Ishikawa (cell line): ENCODE measurements at regions not wholly inside any gene's neighbourhood (a gene's known extent, or its start where the extent isn't known, plus 50 kb on each side); places are given as distances from the start of the nearest gene placed in this dataset.

Experiments
- CEBPB ChIP-seq: IDR thresholded peaks from 2 replicates; pipeline ENCODE4 v1.6.1; 2012
- CREB1 ChIP-seq: IDR thresholded peaks from 2 replicates; pipeline ENCODE4 v1.6.1; 2012; ENCODE audit warnings: low read depth
- EGR1 ChIP-seq: IDR thresholded peaks from 2 replicates; pipeline ENCODE4 v1.6.1; 2012
- EP300 ChIP-seq: IDR thresholded peaks from 2 replicates; pipeline ENCODE4 v1.6.1; 2012; ENCODE audit warnings: borderline replicate concordance
- FOXM1 ChIP-seq: IDR thresholded peaks from 2 replicates; pipeline ENCODE4 v1.6.1; 2012; ENCODE audit warnings: low read depth, borderline replicate concordance
- MAX ChIP-seq: IDR thresholded peaks from 2 replicates; pipeline ENCODE4 v1.6.1; 2012
- NFIC ChIP-seq: IDR thresholded peaks from 2 replicates; pipeline ENCODE4 v1.6.1; 2012
- RAD21 ChIP-seq: IDR thresholded peaks from 2 replicates; pipeline ENCODE4 v1.6.1; 2012; ENCODE audit warnings: low read depth
- REST ChIP-seq: IDR thresholded peaks from 2 replicates; pipeline ENCODE4 v1.6.1; 2012; ENCODE audit warnings: low read depth, mild to moderate bottlenecking
- TAF1 ChIP-seq: IDR thresholded peaks from 2 replicates; pipeline ENCODE4 v1.6.1; 2012; ENCODE audit warnings: low read depth, mild to moderate bottlenecking
- TCF12 ChIP-seq: IDR thresholded peaks from 2 replicates; pipeline ENCODE4 v1.6.1; 2012; ENCODE audit warnings: low read depth
- TEAD4 ChIP-seq: IDR thresholded peaks from 2 replicates; pipeline ENCODE4 v1.6.1; 2012
- USF1 ChIP-seq: IDR thresholded peaks from 2 replicates; pipeline ENCODE4 v1.6.1; 2012
- YY1 ChIP-seq: IDR thresholded peaks from 2 replicates; pipeline ENCODE4 v1.6.1; 2012; ENCODE audit warnings: low read depth
- ZBTB7A ChIP-seq: IDR thresholded peaks from 2 replicates; pipeline ENCODE4 v1.6.1; 2012; ENCODE audit warnings: low read depth

GRCh38 chr9:78472111-78472510 lies 175.2 kb downstream of the PSAT1 start:
- TF ChIP-seq EP300 (no peak), NFIC (no peak), RAD21 (no peak), ZBTB7A (no peak), TEAD4 (no peak), CREB1 (no peak), REST (no peak), TCF12 (no peak), MAX (no peak), CEBPB (no peak), USF1 (no peak), TAF1 (no peak), EGR1 (no peak), FOXM1 (no peak), YY1 (no peak)

- TF ChIP-seq EP300, result no peak
- no peak for TF ChIP-seq CREB1
These were observed 182.5 kb downstream of the PSAT1 start for GRCh38 chr9:78479441-78479840.

- TF ChIP-seq ZBTB7A, result no peak
- no peak for TF ChIP-seq EP300
- no peak for TF ChIP-seq MAX
- TF ChIP-seq USF1, result no peak
- TF ChIP-seq FOXM1, result no peak
- TF ChIP-seq EGR1, result no peak
- TF ChIP-seq CEBPB, result no peak
- no peak for TF ChIP-seq NFIC
- TF ChIP-seq TEAD4, result no peak
These were observed 189.7 kb downstream of the PSAT1 start for GRCh38 chr9:78486661-78487060.

- TF ChIP-seq TEAD4 (no peak), USF1 (no peak), RAD21 (no peak), ZBTB7A (no peak), EGR1 (no peak), REST (no peak), MAX (no peak), CREB1 (no peak), FOXM1 (no peak), NFIC (no peak), CEBPB (no peak), EP300 (no peak)
These were observed 193.3 kb downstream of the PSAT1 start for GRCh38 chr9:78490231-78490630.

- TF ChIP-seq TCF12, result no peak
These were observed 194.5 kb downstream of the PSAT1 start for GRCh38 chr9:78491402-78491801.

- TF ChIP-seq MAX (no peak), REST (no peak), EGR1 (no peak), EP300 (no peak)
These were observed 196.3 kb downstream of the PSAT1 start for GRCh38 chr9:78493166-78493742.
